Uterus (tissue), 2 donors: ENCODE measurements at regions not wholly inside any gene's neighbourhood (a gene's known extent, or its start where the extent isn't known, plus 50 kb on each side); places are given as distances from the start of the nearest gene placed in this dataset.

Experiments
- CTCF ChIP-seq, 4 experiments: fragments of 200-600 bp in 2 of 4; fragments of 450-650 bp in 2 of 4; sonication (generic) in 2 of 4; IDR thresholded peaks; one replicate each; pipeline ENCODE4 v1.5.1; 2016 to 2019; ENCODE audit warnings: antibody characterized with exemption in 4 of 4, mild to moderate bottlenecking in 2 of 4, moderate library complexity in 1 of 4
- POLR2A ChIP-seq, 2 donors: fragments of 450-650 bp; IDR thresholded peaks; one replicate each; pipeline ENCODE4 v1.6.1; 2016; ENCODE audit warnings: antibody characterized with exemption in 2 of 2, mild to moderate bottlenecking in 1 of 2, moderate library complexity in 1 of 2

DNA sequence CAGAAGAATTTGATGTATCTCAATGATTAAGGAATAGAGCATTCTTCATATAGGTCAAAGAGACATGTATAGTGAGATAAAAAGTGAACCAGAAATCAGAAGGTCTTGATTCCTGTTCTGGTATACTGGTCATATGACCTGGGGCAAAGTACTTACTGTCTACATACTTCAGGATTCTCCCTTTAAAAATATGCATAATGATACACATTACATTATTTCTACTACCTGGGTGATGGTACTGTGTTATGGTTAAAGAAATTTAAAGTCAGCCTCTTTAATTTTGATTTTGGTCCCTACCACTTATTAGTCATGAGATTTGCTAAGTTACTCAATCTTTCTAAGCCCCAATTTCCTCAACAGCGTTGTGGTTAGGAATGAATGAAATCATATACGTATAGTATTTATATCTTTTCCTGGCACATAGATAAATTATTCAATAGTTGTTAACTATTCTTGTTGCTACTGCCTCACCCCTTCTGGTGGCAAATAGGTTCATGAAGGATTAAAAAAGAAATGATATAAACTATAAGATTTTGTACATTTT is 984.1 kb downstream of the TLE4 start:
- TF ChIP-seq CTCF (IDR thresholded peaks at IDR 0.05) (no peak), POLR2A (IDR thresholded peaks at IDR 0.05) (no peak)
